Fibroblast of skin of scalp (primary cell): ENCODE measurements at regions not wholly inside any gene's neighbourhood (a gene's known extent, or its start where the extent isn't known, plus 50 kb on each side); places are given as distances from the start of the nearest gene placed in this dataset.

Experiments
- DNase-seq: peaks from one replicate; pipeline ENCODE4 v3.0.0-alpha.2; 2013

DNA sequence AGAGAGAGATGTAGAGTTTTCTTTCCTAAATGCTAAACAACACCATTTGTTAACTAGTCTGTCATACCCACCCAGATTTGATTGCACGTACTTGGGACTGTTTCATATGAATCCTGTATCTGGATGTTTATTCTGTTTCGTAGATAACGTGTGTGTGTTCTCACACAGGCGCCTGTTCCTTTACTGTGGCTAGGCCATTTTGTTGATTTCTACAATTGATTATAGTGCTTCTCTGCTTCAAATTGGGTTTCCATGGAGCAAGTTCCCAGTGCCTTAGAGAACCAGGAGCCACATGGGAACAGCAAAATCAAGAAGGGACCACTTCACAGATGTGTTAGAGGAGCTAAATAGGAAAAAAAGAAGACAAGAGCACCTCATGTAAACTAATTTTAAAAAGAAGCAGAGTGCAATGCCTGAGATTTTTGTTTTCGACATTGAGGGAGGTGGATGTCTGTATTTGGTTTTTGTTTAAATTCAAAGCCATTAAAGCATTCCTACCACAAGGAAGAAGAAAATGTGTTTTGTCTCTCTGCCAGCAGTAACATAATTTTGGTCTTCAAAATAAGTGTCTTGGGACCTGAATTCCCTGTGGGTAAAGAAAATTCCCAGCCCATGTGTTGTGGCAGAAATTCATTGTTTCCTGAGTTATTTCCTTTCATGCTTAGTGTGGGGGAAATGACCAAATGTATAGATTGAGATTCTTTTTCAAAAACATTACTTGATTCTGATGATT lies 424.0 kb upstream of the C2CD4B start:
- DNase-seq = peak; percentile 93

GRCh38 chr15:62591842-62592838 lies 427.1 kb upstream of the C2CD4B start:
- peak; percentile 34 for DNase-seq

- DNase-seq = no peak
Observed at GRCh38 chr15:62592920-62593319, 427.8 kb upstream of the C2CD4B start.

DNA sequence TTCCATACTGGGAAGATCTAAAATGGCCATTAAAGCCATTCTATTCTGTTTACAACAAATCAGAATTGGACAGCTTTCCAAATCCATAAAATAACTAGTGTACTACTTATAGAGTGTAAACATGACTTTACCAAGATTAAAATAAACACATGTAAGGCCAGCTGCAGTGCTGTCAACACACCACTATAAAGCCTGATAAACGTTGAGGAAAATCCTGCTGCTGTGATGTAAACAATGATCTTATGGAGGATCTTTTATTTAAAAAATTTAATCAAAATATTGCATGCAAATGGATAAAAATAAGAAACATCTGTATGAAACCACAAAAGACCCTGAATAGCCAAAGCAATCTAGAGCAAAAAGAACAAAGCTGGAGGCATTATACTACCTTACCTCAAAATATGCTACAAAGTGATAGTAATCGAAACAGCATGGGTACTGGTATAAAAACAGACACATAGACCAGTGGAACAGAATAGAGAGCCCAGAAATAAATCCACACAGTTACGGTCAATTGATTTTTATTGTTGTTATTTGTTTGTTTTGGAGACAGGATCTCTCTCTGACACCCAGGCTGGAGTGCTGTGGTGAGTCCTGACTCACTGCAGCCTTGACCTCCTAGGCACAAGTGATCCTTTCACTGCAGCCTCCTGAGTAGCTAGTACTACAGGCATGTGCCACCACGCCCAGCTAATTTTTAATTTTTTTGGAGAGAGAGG lies 428.8 kb upstream of the C2CD4B start:
- DNase-seq = no peak

DNA sequence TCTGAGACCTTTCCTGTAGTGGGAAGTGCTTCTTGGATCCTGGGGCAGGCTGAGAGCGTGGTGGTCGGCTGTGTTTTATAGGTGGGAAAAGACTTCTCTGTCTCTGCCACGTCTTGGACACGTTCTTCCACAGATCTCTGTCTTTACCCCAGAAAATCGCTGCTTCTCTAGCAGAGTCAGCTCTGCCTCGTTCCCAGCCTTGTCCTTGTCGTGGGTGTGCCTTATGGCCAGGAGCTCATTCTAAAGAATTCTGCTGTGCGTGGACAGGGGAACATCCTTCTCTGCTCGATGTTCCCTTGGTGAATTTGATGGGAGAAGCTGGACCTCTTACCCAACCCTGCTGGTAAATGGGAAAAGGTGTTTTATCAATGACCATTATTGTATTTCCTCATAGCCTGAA lies 433.1 kb upstream of the C2CD4B start:
- no peak for DNase-seq

- peak; percentile 32 for DNase-seq
Observed at GRCh38 chr15:62599791-62600777, 435.0 kb upstream of the C2CD4B start.

- DNase-seq = peak; percentile 33
Observed at GRCh38 chr15:62601777-62602545, 436.9 kb upstream of the C2CD4B start.

DNA sequence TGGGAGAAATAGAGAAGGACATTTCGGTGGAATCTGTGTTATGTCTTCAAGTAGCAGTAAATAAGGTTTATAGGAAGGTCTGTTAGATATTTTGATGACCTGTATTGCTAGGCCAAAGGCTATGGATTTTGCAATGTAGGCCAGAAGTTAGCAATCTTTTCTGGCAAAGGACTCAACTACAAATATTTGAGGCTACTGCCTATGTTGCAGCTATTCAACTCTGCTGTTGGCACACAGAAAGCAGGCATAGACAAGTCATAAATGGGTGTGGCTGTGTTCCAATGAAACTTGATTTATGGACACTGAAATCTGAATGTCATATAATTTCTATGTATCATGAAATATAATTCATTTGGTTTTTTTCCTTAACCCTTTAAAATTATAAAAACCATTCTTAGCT lies 438.7 kb upstream of the C2CD4B start:
- peak; percentile 69 for DNase-seq

GRCh38 chr15:62605282-62605681 lies 437.3 kb upstream of the TPM1 start:
- DNase-seq = no peak

- peak; percentile 99 for DNase-seq
Observed at GRCh38 chr15:62606376-62607113, 436.0 kb upstream of the TPM1 start.

GRCh38 chr15:62607114-62607462 lies 435.5 kb upstream of the TPM1 start:
- DNase-seq = no peak

DNA sequence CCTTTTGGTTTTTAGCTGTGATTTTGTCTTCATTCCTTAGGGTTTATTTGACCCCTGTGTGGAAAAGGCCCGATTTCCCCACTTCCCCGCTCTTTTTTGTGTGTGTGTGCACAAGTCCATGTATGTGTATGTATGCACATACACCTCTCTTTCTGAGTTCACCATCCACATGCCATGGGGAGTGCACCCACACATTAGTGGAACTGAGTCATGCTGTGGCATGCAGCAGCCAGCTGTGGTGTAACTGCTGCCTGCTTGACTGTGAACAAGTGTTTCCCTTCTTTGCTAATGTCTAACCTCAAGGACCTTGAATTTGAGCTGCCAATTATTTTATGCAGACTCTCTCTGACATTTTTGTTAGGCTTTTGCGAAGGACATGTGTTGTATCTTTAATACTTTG lies 434.9 kb upstream of the TPM1 start:
- DNase-seq = peak; percentile 51

DNA sequence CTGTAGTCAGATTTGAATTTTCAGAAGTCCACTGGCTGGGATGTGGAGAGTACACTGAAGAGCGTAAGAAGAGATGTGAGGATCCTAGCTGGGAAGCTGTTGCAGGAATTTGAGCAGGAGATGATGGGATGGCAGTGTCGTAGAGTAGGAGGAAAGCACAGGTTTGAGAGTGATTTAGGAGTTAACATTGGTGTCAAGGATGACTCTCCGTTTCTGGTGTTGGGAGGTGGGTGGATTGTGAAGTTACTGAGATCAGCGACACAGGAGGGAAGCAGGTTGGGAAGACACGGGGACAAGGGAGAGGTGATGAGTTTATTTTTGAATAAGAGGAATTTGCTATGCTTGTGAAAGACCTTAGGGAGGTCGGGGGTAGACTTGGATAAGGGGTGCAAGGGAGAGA lies 434.2 kb upstream of the TPM1 start:
- DNase-seq = no peak

GRCh38 chr15:62610265-62610869 lies 432.2 kb upstream of the TPM1 start:
- no peak for DNase-seq

- DNase-seq = no peak
Observed at GRCh38 chr15:62611002-62611401, 431.5 kb upstream of the TPM1 start.

DNA sequence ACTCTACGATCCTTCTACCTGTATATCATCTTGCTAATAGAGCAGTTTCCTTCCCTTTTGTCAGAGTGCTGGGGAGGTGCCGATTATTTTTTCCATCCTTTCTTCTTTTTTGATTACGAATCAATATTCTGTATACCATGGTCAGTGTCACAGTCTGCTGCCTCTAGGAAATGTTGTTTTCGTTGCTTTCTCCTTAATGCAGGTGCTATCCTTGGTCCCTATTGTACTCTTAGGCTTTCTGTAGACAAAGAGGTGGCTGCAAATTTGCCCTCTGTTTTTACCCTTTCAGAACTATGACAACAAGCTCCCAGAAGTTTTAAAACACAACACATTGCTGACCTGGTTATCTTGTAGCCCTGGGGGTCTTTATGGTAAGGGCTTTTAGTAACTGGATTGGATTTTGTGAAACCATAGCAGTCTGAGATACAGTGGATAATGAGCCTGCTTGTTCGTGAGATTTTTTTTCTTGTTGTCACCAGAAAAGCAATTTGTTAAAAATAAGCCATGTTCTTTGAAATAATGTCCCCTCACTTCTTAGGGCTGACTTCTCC lies 430.3 kb upstream of the TPM1 start:
- DNase-seq = no peak

DNA sequence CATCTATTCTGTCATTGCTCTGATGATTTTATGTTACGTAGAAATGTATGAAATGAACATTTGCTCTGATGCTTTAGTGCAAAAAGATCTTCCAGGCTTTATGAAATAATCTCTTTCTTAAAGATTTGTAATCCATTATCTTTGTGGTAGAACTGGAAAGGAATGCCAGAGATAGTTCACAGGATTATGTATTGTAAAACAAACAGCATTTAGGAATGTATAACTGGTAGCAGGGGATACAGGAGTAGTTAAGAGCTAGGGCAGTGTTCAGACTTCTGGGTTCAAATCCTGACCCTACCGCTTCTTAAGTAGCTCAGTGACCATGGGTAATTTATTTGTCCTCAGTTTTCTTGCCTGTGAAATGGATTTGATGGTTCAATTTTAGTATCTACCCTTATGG lies 429.8 kb upstream of the TPM1 start:
- DNase-seq = peak; percentile 35

- DNase-seq = no peak
Observed at GRCh38 chr15:62616746-62617145, 425.8 kb upstream of the TPM1 start.

GRCh38 chr15:62617741-62618140 lies 424.8 kb upstream of the TPM1 start:
- no peak for DNase-seq

- peak; percentile 85 for DNase-seq
Observed at GRCh38 chr15:62618432-62618831, 424.1 kb upstream of the TPM1 start.
